H54 (cell line): ENCODE measurements at regions not wholly inside any gene's neighbourhood (a gene's known extent, or its start where the extent isn't known, plus 50 kb on each side); places are given as distances from the start of the nearest gene placed in this dataset.
"Not testable (repeated sequence)": the region's sequence is repeated elsewhere in the genome, so short reads cannot be mapped to it uniquely, and the experiment has no call there.

Source experiments
- DNase-seq: peaks from one replicate; pipeline ENCODE4 v3.0.0; 2011; ENCODE audit warnings: low spot score, mixed read lengths; ENCODE audit not compliant: insufficient read length
- FAIRE-seq: peaks from 3 replicates; lab custom pipeline; 2011; peaks lifted over from hg19 to GRCh38; lab: Jason Lieb, UNC
- POLR2A ChIP-seq: IDR thresholded peaks from 2 replicates; pipeline ENCODE4 v1.6.1; 2011; ENCODE audit warnings: low read depth, mild to moderate bottlenecking, low read length

- TF ChIP-seq POLR2A = no peak
- DNase-seq = no peak
- FAIRE-seq = no peak
Measured at GRCh38 chr13:80524447-80525215, 183.7 kb upstream of the SPRY2 start.

GRCh38 chr13:80523134-80523533, 182.2 kb upstream of the SPRY2 start:
- DNase-seq = no peak
- no peak for TF ChIP-seq POLR2A
- no peak for FAIRE-seq

DNA sequence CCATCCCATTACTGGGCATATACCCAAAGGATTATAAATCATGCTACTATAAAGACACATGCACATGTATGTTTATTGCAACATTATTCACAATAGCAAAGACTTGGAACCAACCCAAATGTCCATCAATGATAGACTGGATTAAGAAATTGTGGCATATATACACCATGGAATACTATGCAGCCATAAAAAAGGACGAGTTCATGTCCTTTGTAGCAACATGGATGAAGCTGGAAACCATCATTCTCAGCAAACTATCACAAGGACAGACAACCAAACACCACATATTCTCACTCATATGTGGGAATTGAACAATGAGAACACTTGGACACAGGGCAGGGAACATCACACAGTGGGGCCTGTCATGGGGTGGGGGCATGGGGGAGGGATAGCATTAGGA, 181.5 kb upstream of the SPRY2 start:
- FAIRE-seq, DNase-seq: not testable (repeated sequence)

DNA sequence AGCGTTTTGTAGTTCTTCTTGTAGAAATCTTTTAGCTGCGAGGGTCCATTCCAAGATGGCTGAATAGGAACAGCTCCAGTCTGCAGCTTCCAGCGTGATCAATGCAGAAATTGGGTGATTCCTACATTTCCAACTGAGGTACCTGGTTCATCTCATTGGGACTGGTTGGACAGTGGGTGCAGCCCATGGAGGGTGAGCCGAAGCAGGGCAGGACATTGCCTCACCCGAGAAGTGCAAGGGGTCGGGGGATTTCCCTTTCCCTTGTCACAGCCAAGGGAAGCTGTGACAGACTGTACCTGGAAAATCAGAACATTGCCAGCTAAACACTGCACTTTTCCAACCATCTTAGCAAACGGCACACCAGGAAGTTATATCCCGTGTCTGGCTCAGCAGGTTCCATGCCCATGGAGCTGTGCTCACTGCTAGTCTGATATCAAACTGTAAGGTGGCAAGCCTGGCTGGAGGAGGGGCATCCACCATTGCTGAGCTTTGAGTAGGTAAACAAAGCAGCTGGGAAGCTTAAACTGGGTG, 176.0 kb upstream of the SPRY2 start:
- FAIRE-seq (no peak), DNase-seq (no peak)
- TF ChIP-seq POLR2A = no peak

GRCh38 chr13:80515296-80515695, 174.4 kb upstream of the SPRY2 start:
- DNase-seq (no peak), FAIRE-seq (no peak)
- TF ChIP-seq POLR2A = no peak

DNA sequence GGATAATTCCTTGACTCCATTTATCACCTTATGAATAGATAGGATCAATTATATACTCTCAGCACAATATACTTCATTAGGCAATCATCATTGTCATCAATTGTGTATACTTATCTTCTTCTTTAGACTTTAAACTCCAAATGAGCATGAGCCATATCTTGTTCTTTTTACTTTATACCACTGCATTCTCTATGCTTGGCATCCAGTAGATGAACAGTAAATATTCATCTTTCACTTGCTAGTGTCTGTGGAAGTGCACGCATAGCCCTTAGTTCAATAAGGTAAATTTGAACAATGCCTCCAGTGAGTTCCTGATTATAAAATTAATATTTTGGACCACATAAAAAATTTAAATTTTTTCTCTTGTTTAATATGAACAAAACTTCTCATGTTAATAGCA, 172.3 kb upstream of the SPRY2 start:
- no peak for DNase-seq
- FAIRE-seq = no peak
- TF ChIP-seq POLR2A = no peak

GRCh38 chr13:80510686-80511085, 169.8 kb upstream of the SPRY2 start:
- FAIRE-seq (no peak), DNase-seq (no peak)
- TF ChIP-seq POLR2A = no peak

GRCh38 chr13:80509264-80509663, 168.3 kb upstream of the SPRY2 start:
- DNase-seq = no peak
- TF ChIP-seq POLR2A = no peak
- no peak for FAIRE-seq

DNA sequence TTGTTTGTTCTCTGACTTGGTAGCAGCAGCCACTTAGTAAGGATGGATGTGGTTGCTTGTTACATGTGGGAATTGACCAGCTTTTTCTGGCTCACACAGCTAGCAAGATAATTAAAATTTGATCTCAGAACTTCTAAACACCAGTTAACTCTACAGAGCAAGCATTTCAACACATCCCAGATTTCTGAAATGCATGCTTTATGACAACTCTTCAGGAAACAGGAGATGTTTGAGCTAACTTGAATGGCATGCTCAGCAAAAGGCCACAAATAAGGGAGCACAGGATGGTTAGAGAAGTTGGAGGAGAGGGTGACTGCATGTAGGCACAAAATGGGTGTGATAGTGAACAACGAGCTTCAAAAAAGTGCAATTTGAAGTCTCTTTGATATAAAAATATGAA, 167.1 kb upstream of the SPRY2 start:
- no peak for TF ChIP-seq POLR2A
- DNase-seq (no peak), FAIRE-seq (no peak)

DNA sequence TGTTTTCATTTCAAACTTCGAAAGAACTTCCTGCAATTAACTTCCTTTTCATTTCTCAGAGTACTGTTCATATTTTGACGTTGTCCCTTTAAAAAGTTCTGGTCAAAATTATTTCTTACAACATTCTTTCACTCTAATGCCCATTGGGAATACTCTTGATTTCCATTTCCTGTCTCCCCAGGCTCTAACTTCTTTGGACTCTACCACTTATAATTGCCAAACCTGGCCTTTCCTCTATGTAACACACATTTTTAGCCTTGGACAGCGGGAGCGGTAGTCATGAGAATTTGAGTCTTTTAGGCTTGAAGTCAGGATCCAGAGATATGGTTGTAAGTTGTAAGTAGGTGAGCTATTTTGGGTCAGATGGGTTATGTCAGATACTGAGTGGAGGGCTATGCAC, 163.5 kb upstream of the SPRY2 start:
- DNase-seq (no peak), FAIRE-seq (no peak)
- no peak for TF ChIP-seq POLR2A

DNA sequence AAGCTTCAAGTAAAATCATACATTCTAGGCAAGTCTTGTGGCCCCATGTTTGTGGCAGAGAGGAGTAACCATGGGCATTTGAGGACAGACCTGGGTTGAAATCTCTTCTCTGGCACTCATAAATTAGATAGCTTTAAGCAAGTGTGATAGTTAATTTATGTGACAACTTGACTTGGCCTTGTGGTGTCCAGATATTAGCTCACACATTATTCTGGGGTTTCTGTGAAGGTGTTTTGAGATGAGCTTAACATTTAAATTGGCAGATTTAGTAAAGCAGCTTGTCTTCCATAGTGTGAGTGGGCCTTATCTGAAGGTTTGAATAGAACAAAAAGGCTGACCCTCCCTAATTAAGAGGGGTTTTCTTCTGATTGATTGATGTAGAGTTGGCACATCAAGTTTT, 161.4 kb upstream of the SPRY2 start:
- FAIRE-seq = no peak
- no peak for TF ChIP-seq POLR2A
- DNase-seq = no peak

DNA sequence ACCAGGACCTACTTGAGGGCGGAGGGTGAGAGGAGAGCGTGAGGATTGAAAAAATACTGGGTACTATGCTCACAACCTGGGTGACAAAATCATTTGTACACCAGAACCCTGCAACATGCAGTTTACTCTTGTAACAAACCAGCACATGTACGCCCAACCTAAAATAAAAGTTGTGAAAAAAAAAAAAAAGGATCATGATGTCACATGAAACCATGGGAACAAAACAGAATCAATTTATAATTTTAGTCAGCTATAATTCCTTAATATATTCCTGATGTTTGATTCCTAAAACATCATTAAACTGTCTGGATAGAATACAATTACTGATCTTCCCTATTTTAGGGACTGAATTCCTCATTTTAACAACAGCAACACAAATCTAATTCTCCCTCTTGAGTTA, 160.6 kb upstream of the SPRY2 start:
- TF ChIP-seq POLR2A = no peak
- no peak for FAIRE-seq

GRCh38 chr13:80499536-80500290, 158.8 kb upstream of the SPRY2 start:
- TF ChIP-seq POLR2A = no peak
- FAIRE-seq = no peak
- DNase-seq = no peak

More for the DNA sequence above, 160.6 kb upstream of the SPRY2 start:
- no peak for DNase-seq

GRCh38 chr13:80498433-80498832, 157.5 kb upstream of the SPRY2 start:
- no peak for TF ChIP-seq POLR2A
- no peak for FAIRE-seq
- DNase-seq = no peak
